ENCODE measurements at regions not wholly inside any gene's neighbourhood (a gene's known extent, or its start where the extent isn't known, plus 50 kb on each side); places are given as distances from the start of the nearest gene placed in this dataset.

DNA sequence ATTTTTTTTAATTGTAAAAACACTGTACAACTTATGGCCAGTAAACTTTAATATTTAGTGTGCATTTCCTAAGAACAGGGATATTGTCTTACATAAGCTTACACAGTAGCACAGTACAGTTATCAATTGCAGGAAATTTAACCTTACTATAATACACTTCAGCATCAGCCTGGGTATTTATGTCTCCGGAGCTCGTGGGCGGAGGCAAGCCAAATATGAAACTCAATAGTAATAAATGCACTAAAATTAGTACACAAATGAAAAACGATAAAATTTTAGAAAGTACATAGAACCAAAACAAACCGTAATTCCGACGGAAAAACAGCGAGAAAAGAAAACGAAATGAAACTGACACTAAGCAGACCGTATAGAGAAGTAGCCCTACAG, 91.2 kb downstream of the ANXA2R start:
- no peak overlapping the region for H4K8ac ChIP-seq (replicated peaks; ENCODE audit: insufficient read length, low read depth, low read length)
- peaks cover 8 to 21% (median 18%) of the 10 kb centered on the region in 3 experiments; a peak in 6 of 7 replicates for H3K36me3 Mint-ChIP-seq (ENCODE audit: insufficient read depth in 1 of 3, low read depth in 3 of 3)
- H3K14ac ChIP-seq (ENCODE audit: insufficient read depth, low read length): no peak overlapping the region
- H3K56ac ChIP-seq (ENCODE audit: insufficient read length, low read depth, low read length): no peak overlapping the region
- no peak overlapping the region for H3K27ac Mint-ChIP-seq
- H2AFZ ChIP-seq (ENCODE audit: low read length): no peak overlapping the region
- no peak overlapping the region for H3T11ph ChIP-seq (ENCODE audit: low read length)
- H4K91ac ChIP-seq (ENCODE audit: insufficient read length, low read depth, low read length): no peak overlapping the region
- H3K9ac ChIP-seq (ENCODE audit: extremely low read depth, insufficient read length, low read length): no peak overlapping the region
- H3K79me2 ChIP-seq (ENCODE audit: insufficient read depth, low read length): no peaks in the 10 kb centered on the region
- no peak overlapping the region for H2BK5ac ChIP-seq (ENCODE audit: insufficient read length, low read length)
- no peak for TF ChIP-seq CTCF (conservative IDR thresholded peaks at IDR 0.05)
- no peak overlapping the region for H2AK5ac ChIP-seq (ENCODE audit: insufficient read length, low read length)
- no peak overlapping the region for H3K4ac ChIP-seq (ENCODE audit: low read depth, low read length)
- peaks cover 4% of the 10 kb centered on the region for H3K27me3 Mint-ChIP-seq (ENCODE audit: low read depth)
- H3K4me1 Mint-ChIP-seq: peaks cover 5 to 12% of the 10 kb centered on the region in 2 experiments; a peak in 1 of 4 replicates
- H2BK120ac ChIP-seq (ENCODE audit: low read depth, low read length, poor library complexity, severe bottlenecking): no peak overlapping the region
- no peak for DNase-seq
- no peak overlapping the region for H3K4me3 Mint-ChIP-seq
- no peak overlapping the region for H3K18ac ChIP-seq (ENCODE audit: insufficient read length, low read depth, low read length)
- H4K5ac ChIP-seq (ENCODE audit: insufficient read length, low read depth, low read length): no peak overlapping the region
- no peak overlapping the region for H3K27ac ChIP-seq (ENCODE audit: insufficient read length, low read depth, low read length)
- H2BK12ac ChIP-seq (ENCODE audit: insufficient read length, low read depth, low read length): no peak overlapping the region
- no peaks in the 10 kb centered on the region for H4K20me1 ChIP-seq (ENCODE audit: control insufficient read depth, insufficient read depth, insufficient read length)
- H3K79me1 ChIP-seq (ENCODE audit: insufficient read depth, low read depth, low read length, poor library complexity, severe bottlenecking): no peaks in the 10 kb centered on the region
- H3K9me3 Mint-ChIP-seq: peaks cover 13 to 22% of the 10 kb centered on the region in 2 experiments
- H3K4me2 ChIP-seq (ENCODE audit: insufficient read depth, insufficient read length, low read length): no peak overlapping the region
- WGBS (ENCODE audit: extremely low coverage, insufficient read length, low lambda C conversion rate): no CpG with 5 or more reads among the region's 10 CpGs
- H2BK20ac ChIP-seq (ENCODE audit: low read depth, low read length, poor library complexity, severe bottlenecking): no peak overlapping the region
- peaks cover 8% of the 10 kb centered on the region for H3K9me3 ChIP-seq (ENCODE audit: control insufficient read depth, low read depth, low read length)
- H3K23me2 ChIP-seq (ENCODE audit: insufficient read length, low read depth, low read length, poor library complexity, severe bottlenecking): no peaks in the 10 kb centered on the region
- H3K4me1 ChIP-seq (ENCODE audit: insufficient read depth, low read length): no peaks in the 10 kb centered on the region
- no peaks in the 10 kb centered on the region for H3K27me3 ChIP-seq (ENCODE audit: insufficient read depth, low read length)
- H3K23ac ChIP-seq (ENCODE audit: insufficient read length, low read depth, low read length): no peak overlapping the region
- H2BK15ac ChIP-seq (ENCODE audit: low read depth, low read length): no peak overlapping the region

Measured in H9 (cell line).